HCT116 (cell line): ENCODE measurements at regions not wholly inside any gene's neighbourhood (a gene's known extent, or its start where the extent isn't known, plus 50 kb on each side); places are given as distances from the start of the nearest gene placed in this dataset.

ENCODE experiments used
- ATAC-seq: fragments of 200-7000 bp; cut with Tn5 transposase; 2 replicates; pipeline ENCODE4 v1.9.1; 2020; ENCODE audit warnings: mild to moderate bottlenecking, moderate library complexity
- BruUV-seq: library from RNA; stranded (reverse); fragments of 400-500 nt; replicated peaks from 2 replicates; lab custom pipeline; 2021; lab: Mats Ljungman, UMichigan
- CTCF ChIA-PET: fragments of 300-600 bp; sonication (Branson Sonifier 250); formaldehyde crosslinking; loops from one replicate; lab custom pipeline; 2021; ENCODE audit warnings: antibody characterized with exemption; lab: Charles Lee
- POLR2A ChIA-PET: fragments of 300-600, 350-600 bp; sonication (Branson Sonifier 250); formaldehyde crosslinking; loops from one replicate; lab custom pipeline; 2021; ENCODE audit warnings: antibody characterized with exemption; lab: Charles Lee
- RAD21 ChIA-PET, 2 experiments: fragments of 300-600 bp; sonication (Branson Sonifier 250); formaldehyde crosslinking; loops; one replicate each; lab custom pipeline; 2023; ENCODE audit warnings: low total read pairs in 2 of 2; ENCODE audit not compliant: uncharacterized antibody in 2 of 2, unreplicated experiment in 2 of 2, low non-redundant PET in 1 of 2; lab: Charles Lee
- DNase-seq: peaks from one replicate; pipeline ENCODE4 v3.0.0-alpha.2; 2010; ENCODE audit warnings: low read depth, low spot score
- H2AFZ ChIP-seq: fragments of 200-600 bp; shearing (Covaris generic), sonication (generic); 2 replicates; pipeline ENCODE4 v1.6.1; 2017; ENCODE audit warnings: low read depth, mixed run types, mixed read lengths, antibody characterized with exemption, low read length; ENCODE audit not compliant: poor library complexity, severe bottlenecking
- H3K27ac ChIP-seq: 2 replicates; pipeline ENCODE4 v1.5.1; 2012; ENCODE audit warnings: low read depth, low read length
- H3K27me3 ChIP-seq: fragments of 200-600 bp; sonication (generic); 2 replicates; pipeline ENCODE4 v1.6.1; 2016; ENCODE audit warnings: mixed run types, low read length, mixed read lengths; ENCODE audit not compliant: insufficient read depth
- H3K36me3 ChIP-seq, 2 experiments: fragments of 200-500 bp in 1 of 2; fragments of 200-600 bp in 1 of 2; sonication (Bioruptor generic) in 1 of 2; sonication (generic) in 1 of 2; 2 replicates each; pipeline versions ENCODE4 v1.5.1 to v1.6.1; 2014 to 2016; ENCODE audit warnings: low read length in 2 of 2, inconsistent platforms in 1 of 2, mixed read lengths in 1 of 2, mixed run types in 1 of 2; ENCODE audit not compliant: insufficient read depth in 2 of 2, control insufficient read depth in 1 of 2
- H3K4me1 ChIP-seq, 2 experiments: fragments of 200-600 bp in 1 of 2; sonication (generic) in 1 of 2; 2 replicates each; pipeline versions ENCODE4 v1.5.1 to v1.6.1; 2012 to 2017; ENCODE audit warnings: low read length in 2 of 2, inconsistent platforms in 1 of 2, mild to moderate bottlenecking in 1 of 2, mixed read lengths in 1 of 2, mixed run types in 1 of 2, moderate library complexity in 1 of 2; ENCODE audit not compliant: insufficient read depth in 2 of 2, control insufficient read depth in 1 of 2
- H3K4me2 ChIP-seq: fragments of 200-600 bp; sonication (generic); 2 replicates; pipeline ENCODE4 v1.6.1; 2017; ENCODE audit warnings: mixed run types, low read length, mixed read lengths
- H3K4me3 ChIP-seq, 2 experiments: fragments of 200-600 bp in 1 of 2; sonication (generic) in 1 of 2; replicated peaks in 1 of 2; 2 replicates each; pipeline ENCODE4 v1.5.1; 2011 to 2016; ENCODE audit warnings: low read length in 2 of 2, control low read depth in 1 of 2, low read depth in 1 of 2, mild to moderate bottlenecking in 1 of 2, mixed read lengths in 1 of 2, mixed run types in 1 of 2
- H3K79me2 ChIP-seq: fragments of 200-600 bp; sonication (generic); 2 replicates; pipeline ENCODE4 v1.6.1; 2017; ENCODE audit warnings: mild to moderate bottlenecking, mixed run types, low read length, moderate library complexity, mixed read lengths; ENCODE audit not compliant: insufficient read depth
- H3K9ac ChIP-seq: fragments of 200-600 bp; sonication (generic); 2 replicates; pipeline ENCODE4 v1.6.1; 2016; ENCODE audit warnings: low read length, mixed read lengths
- H3K9me2 ChIP-seq: fragments of 200-600 bp; sonication (generic), shearing (Covaris generic); 2 replicates; pipeline ENCODE4 v1.6.1; 2017; ENCODE audit warnings: mixed run types, mild to moderate bottlenecking, moderate library complexity; ENCODE audit not compliant: insufficient read depth
- H3K9me3 ChIP-seq, 2 experiments: fragments of 200-500 bp in 1 of 2; fragments of 200-600 bp in 1 of 2; sonication (Bioruptor generic) in 1 of 2; sonication (generic) in 1 of 2; 2 replicates each; pipeline ENCODE4 v1.6.1; 2014 to 2017; ENCODE audit warnings: low read length in 2 of 2, mixed read lengths in 2 of 2, inconsistent platforms in 1 of 2, low read depth in 1 of 2, mild to moderate bottlenecking in 1 of 2, mixed run types in 1 of 2, moderate library complexity in 1 of 2; ENCODE audit not compliant: control insufficient read depth in 1 of 2, insufficient read depth in 1 of 2
- H4K20me1 ChIP-seq: fragments of 200-600 bp; sonication (generic), shearing (Covaris generic); 2 replicates; pipeline ENCODE4 v1.6.1; 2017; ENCODE audit warnings: mixed run types, mild to moderate bottlenecking, moderate library complexity; ENCODE audit not compliant: insufficient read depth
- ATF3 ChIP-seq: IDR thresholded peaks from 2 replicates; pipeline ENCODE4 v1.6.1; 2012
- CBX3 ChIP-seq: IDR thresholded peaks from 2 replicates; pipeline ENCODE4 v1.6.1; 2012; ENCODE audit warnings: low read depth
- CEBPB ChIP-seq: IDR thresholded peaks from 2 replicates; pipeline ENCODE4 v1.6.1; 2012; ENCODE audit warnings: low read depth
- CTCF ChIP-seq, 3 experiments: fragments of 200-600 bp in 1 of 3; sonication (generic) in 1 of 3; IDR thresholded peaks in 2 of 3; conservative IDR thresholded peaks in 1 of 3; 2 replicates each; pipeline ENCODE4 v1.5.1; 2012 to 2017; ENCODE audit warnings: low read depth in 2 of 3, low read length in 2 of 3, antibody characterized with exemption in 1 of 3, borderline replicate concordance in 1 of 3, control low read depth in 1 of 3, mild to moderate bottlenecking in 1 of 3, mixed read lengths in 1 of 3, mixed run types in 1 of 3, moderate library complexity in 1 of 3; ENCODE audit not compliant: insufficient read depth in 1 of 3
- EGR1 ChIP-seq: IDR thresholded peaks from 2 replicates; pipeline ENCODE4 v1.6.1; 2012; ENCODE audit warnings: low read depth
- ELF1 ChIP-seq: IDR thresholded peaks from 2 replicates; pipeline ENCODE4 v1.6.1; 2012; ENCODE audit warnings: low read depth, borderline replicate concordance
- EZH2 ChIP-seq: fragments of 200-600 bp; sonication (generic); IDR thresholded peaks from 2 replicates; pipeline ENCODE4 v1.6.1; 2017; ENCODE audit warnings: antibody characterized with exemption, mixed run types
- EZH2phosphoT487 ChIP-seq: fragments of 200-600 bp; IDR thresholded peaks from 2 replicates; pipeline ENCODE4 v1.6.1; 2018; ENCODE audit warnings: antibody characterized with exemption, borderline replicate concordance
- FOSL1 ChIP-seq: IDR thresholded peaks from 2 replicates; pipeline ENCODE4 v1.6.1; 2012; ENCODE audit warnings: low read depth
- JUND ChIP-seq: IDR thresholded peaks from 2 replicates; pipeline ENCODE4 v1.6.1; 2012
- MAX ChIP-seq: IDR thresholded peaks from 2 replicates; pipeline ENCODE4 v1.6.1; 2012
- POLR2A ChIP-seq: IDR thresholded peaks from 2 replicates; pipeline ENCODE4 v1.7.0; 2011; ENCODE audit warnings: borderline replicate concordance; ENCODE audit not compliant: insufficient read depth, insufficient read length; ENCODE audit errors: extremely low read depth
- REST ChIP-seq: IDR thresholded peaks from 2 replicates; pipeline ENCODE4 v1.6.1; 2012; ENCODE audit warnings: low read depth
- SIN3A ChIP-seq: IDR thresholded peaks from 2 replicates; pipeline ENCODE4 v1.6.1; 2012; ENCODE audit warnings: low read depth
- SP1 ChIP-seq: IDR thresholded peaks from 2 replicates; pipeline ENCODE4 v1.6.1; 2012; ENCODE audit warnings: low read depth
- SRF ChIP-seq: IDR thresholded peaks from 2 replicates; pipeline ENCODE4 v1.6.1; 2012; ENCODE audit warnings: low read depth
- TCF7L2 ChIP-seq: IDR thresholded peaks from 2 replicates; pipeline ENCODE4 v1.7.0; 2011; ENCODE audit warnings: borderline replicate concordance, inconsistent platforms; ENCODE audit not compliant: insufficient read depth, insufficient read length; ENCODE audit errors: extremely low read depth
- ZBTB33 ChIP-seq: IDR thresholded peaks from 2 replicates; pipeline ENCODE4 v1.6.1; 2011; ENCODE audit warnings: mild to moderate bottlenecking, low read length, moderate library complexity; ENCODE audit not compliant: insufficient replicate concordance; ENCODE audit errors: extremely low read depth
- ZFX ChIP-seq: fragments of 450-650 bp; IDR thresholded peaks from 2 replicates; pipeline ENCODE4 v1.6.1; 2017
- ZNF274 ChIP-seq: fragments of 200-500 bp; sonication (Bioruptor generic); IDR thresholded peaks from 2 replicates; pipeline ENCODE4 v1.6.1; 2014; ENCODE audit warnings: mild to moderate bottlenecking, low read depth, low read length, inconsistent platforms
- intact Hi-C: fragments of 100-400 bp; cut with micrococcal nuclease; formaldehyde crosslinking; loops from 2 replicates; pipeline ENCODE4 v1.10.0; 2022

GRCh38 chr2:155830351-155830750 lies 502.2 kb downstream of the NR4A2 start:
- POLR2A ChIA-PET = no interaction called here

More at GRCh38 chr2:155830351-155830750, 502.2 kb downstream of the NR4A2 start:
- CTCF ChIA-PET = no interaction called here
- H3K9me3 ChIP-seq = no peaks in the 10 kb centered on the region
- H3K79me2 ChIP-seq = no peaks in the 10 kb centered on the region
- H2AFZ ChIP-seq = no peak overlapping the region
- H3K9me2 ChIP-seq = no peaks in the 10 kb centered on the region
- no peaks in the 10 kb centered on the region for H3K27me3 ChIP-seq
- H3K9ac ChIP-seq = no peak overlapping the region
- RAD21 ChIA-PET = no interaction called here
- ATAC-seq = no peak
- no peaks in the 10 kb centered on the region for H3K4me1 ChIP-seq
- no peaks in the 10 kb centered on the region for H3K36me3 ChIP-seq
- no peak overlapping the region for H3K4me3 ChIP-seq
- H4K20me1 ChIP-seq = no peaks in the 10 kb centered on the region
- BruUV-seq = no TSS peak
- H3K27ac ChIP-seq = no peak overlapping the region
- no peak for TF ChIP-seq REST
- no peak for TF ChIP-seq SIN3A
- TF ChIP-seq ZBTB33 = no peak
- no peak for TF ChIP-seq EZH2phosphoT487
- no peak for TF ChIP-seq ATF3
- TF ChIP-seq CTCF (IDR thresholded peaks at IDR 0.05 in 2 of 3, conservative IDR thresholded peaks at IDR 0.05 in 1 of 3; ENCODE audit: borderline replicate concordance in 1 of 3, insufficient read depth in 1 of 3, low read depth in 2 of 3, low read length in 2 of 3) = no peak
- TF ChIP-seq TCF7L2 = no peak
- no peak for TF ChIP-seq ELF1
- no peak for TF ChIP-seq CEBPB
- TF ChIP-seq JUND = no peak
- no peak for TF ChIP-seq CBX3
- no peak for TF ChIP-seq ZFX
- TF ChIP-seq FOSL1 = no peak
- TF ChIP-seq EZH2 = no peak
- no peak for TF ChIP-seq SRF
- TF ChIP-seq EGR1 = no peak
- TF ChIP-seq MAX = no peak
- no peak for TF ChIP-seq SP1
- TF ChIP-seq POLR2A = no peak
- no peak for TF ChIP-seq ZNF274
- DNase-seq = no peak
- intact Hi-C loops = no loop called here
- H3K4me2 ChIP-seq = no peak overlapping the region
